ENCODE measurements at regions not wholly inside any gene's neighbourhood (a gene's known extent, or its start where the extent isn't known, plus 50 kb on each side); places are given as distances from the start of the nearest gene placed in this dataset.

DNA sequence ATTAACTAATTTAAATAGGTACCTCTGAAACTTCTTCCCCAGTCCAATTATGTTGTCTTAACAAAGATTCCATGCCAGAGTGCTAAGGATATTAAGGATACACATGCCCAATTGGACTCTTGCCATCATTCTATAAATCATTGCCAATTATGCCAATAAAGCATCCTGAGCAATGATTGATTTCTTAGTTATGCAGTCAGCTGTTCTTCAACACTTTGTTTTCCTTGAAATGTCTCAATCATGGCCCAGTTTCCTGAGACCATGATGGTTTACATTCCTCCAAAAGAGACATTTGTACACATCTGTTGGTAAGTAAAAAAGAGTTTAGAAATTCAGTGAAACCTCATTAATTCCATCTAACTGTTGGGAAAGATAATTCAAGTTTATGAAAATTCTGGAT, 180.4 kb upstream of the PKN2 start:
- DNase-seq (no peak), ATAC-seq (ENCODE audit: poor library complexity) (no peak)
- Histone ChIP-seq H3K4me1 (ENCODE audit: insufficient read depth, low read length) (no peaks in the 10 kb centered on the region), H3K27ac (ENCODE audit: low read depth in 1 of 2, low read length in 2 of 2) (no peak overlapping the region), H3K4me3 (ENCODE audit: low read length) (no peak overlapping the region), H3K27me3 (ENCODE audit: control insufficient read depth in 1 of 2, insufficient read depth in 2 of 2, low read length in 2 of 2) (peaks cover 0 to 4% of the 10 kb centered on the region in 2 experiments), H3K36me3 (ENCODE audit: insufficient read depth, low read length) (no peaks in the 10 kb centered on the region), H3K9me3 (ENCODE audit: control insufficient read depth in 1 of 2, insufficient read depth in 1 of 2, low read length in 2 of 2) (no peaks in the 10 kb centered on the region)
- no peaks in the 10 kb centered on the region for H3K36me3 Mint-ChIP-seq (ENCODE audit: low read depth)
- ChIA-PET CTCF (no interaction called here), POLR2A (no interaction called here)
- peaks cover 4% of the 10 kb centered on the region for H3K27me3 Mint-ChIP-seq
- no peaks in the 10 kb centered on the region for H3K4me1 Mint-ChIP-seq (ENCODE audit: low read depth)
- no peak overlapping the region for H3K27ac Mint-ChIP-seq
- H3K9me3 Mint-ChIP-seq, result no peaks in the 10 kb centered on the region
- TF ChIP-seq, protein P1, sequence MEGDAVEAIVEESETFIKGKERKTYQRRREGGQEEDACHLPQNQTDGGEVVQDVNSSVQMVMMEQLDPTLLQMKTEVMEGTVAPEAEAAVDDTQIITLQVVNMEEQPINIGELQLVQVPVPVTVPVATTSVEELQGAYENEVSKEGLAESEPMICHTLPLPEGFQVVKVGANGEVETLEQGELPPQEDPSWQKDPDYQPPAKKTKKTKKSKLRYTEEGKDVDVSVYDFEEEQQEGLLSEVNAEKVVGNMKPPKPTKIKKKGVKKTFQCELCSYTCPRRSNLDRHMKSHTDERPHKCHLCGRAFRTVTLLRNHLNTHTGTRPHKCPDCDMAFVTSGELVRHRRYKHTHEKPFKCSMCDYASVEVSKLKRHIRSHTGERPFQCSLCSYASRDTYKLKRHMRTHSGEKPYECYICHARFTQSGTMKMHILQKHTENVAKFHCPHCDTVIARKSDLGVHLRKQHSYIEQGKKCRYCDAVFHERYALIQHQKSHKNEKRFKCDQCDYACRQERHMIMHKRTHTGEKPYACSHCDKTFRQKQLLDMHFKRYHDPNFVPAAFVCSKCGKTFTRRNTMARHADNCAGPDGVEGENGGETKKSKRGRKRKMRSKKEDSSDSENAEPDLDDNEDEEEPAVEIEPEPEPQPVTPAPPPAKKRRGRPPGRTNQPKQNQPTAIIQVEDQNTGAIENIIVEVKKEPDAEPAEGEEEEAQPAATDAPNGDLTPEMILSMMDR (IDR thresholded peaks at IDR 0.05), result no peak
- intact Hi-C loops (cut with DNase I, micrococcal nuclease), result no loop called here
- H3K4me3 Mint-ChIP-seq, result no peak overlapping the region

DNA sequence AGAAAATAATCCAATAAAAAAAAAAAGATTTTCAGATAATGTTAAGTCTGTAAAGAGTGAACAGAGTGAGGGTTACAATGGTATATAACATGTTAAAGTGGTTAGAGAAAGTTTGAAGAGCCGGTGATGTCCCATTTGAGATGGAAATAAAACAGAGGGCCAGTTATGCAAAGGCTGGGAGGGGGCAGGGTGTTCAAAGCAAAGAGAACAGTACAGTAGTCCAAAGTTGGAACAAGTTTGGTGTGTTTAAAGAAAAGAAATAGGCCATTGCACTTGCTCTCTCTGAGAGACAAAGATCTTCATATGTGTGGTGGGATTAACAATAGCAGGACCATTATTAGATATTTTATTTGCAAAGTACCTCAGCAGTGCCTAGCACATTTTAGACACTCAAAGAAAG, 179.5 kb upstream of the PKN2 start:
- H3K4me3 ChIP-seq (ENCODE audit: low read length), result no peak overlapping the region
- H3K36me3 ChIP-seq (ENCODE audit: insufficient read depth, low read length), result no peaks in the 10 kb centered on the region
- CTCF ChIA-PET, result no interaction called here
- Mint-ChIP-seq H3K36me3 (ENCODE audit: low read depth) (no peaks in the 10 kb centered on the region), H3K4me1 (ENCODE audit: low read depth) (no peaks in the 10 kb centered on the region), H3K9me3 (no peaks in the 10 kb centered on the region), H3K4me3 (no peak overlapping the region), H3K27ac (no peak overlapping the region), H3K27me3 (peaks cover 4% of the 10 kb centered on the region)
- peaks cover 0 to 4% of the 10 kb centered on the region in 2 experiments for H3K27me3 ChIP-seq (ENCODE audit: control insufficient read depth in 1 of 2, insufficient read depth in 2 of 2, low read length in 2 of 2)
- no peak for ATAC-seq (ENCODE audit: poor library complexity)
- POLR2A ChIA-PET, result no interaction called here
- DNase-seq, result no peak
- H3K27ac ChIP-seq (ENCODE audit: low read depth in 1 of 2, low read length in 2 of 2), result no peak overlapping the region
- H3K4me1 ChIP-seq (ENCODE audit: insufficient read depth, low read length), result no peaks in the 10 kb centered on the region
- intact Hi-C loops (cut with DNase I, micrococcal nuclease), result no loop called here
- no peaks in the 10 kb centered on the region for H3K9me3 ChIP-seq (ENCODE audit: control insufficient read depth in 1 of 2, insufficient read depth in 1 of 2, low read length in 2 of 2)
- TF ChIP-seq, protein P1 (IDR thresholded peaks at IDR 0.05), result no peak

DNA sequence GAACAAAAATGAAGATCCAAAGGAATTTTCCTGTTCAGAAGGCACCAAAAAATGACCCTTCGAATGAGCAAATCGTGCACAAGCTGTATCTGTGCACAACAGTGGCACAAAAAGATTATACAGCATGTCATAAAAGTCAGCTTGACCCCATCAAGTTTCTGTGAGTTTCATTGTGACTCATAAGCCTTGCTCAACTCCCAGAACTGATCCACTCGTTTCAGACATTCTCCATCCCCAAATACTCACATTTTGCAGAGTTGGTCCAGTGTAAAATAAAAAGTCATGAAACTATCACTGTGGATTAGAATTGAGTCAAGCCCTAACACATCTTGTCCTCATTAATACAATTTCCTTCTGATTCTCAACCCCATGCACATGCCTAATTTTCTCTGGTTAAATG, 174.7 kb upstream of the PKN2 start:
- TF ChIP-seq, protein P1 (IDR thresholded peaks at IDR 0.05), result no peak
- ChIA-PET CTCF (interaction anchor here (0.7 kb wide), 1 partner anchor 23 kb away, joined by 3 read pairs; no protein-coding TSS in a partner anchor), POLR2A (no interaction called here)
- peaks cover 3 to 8% of the 10 kb centered on the region in 2 experiments for H3K27me3 ChIP-seq (ENCODE audit: control insufficient read depth in 1 of 2, insufficient read depth in 2 of 2, low read length in 2 of 2)
- Mint-ChIP-seq H3K4me1 (ENCODE audit: low read depth) (no peaks in the 10 kb centered on the region), H3K27ac (no peak overlapping the region), H3K36me3 (ENCODE audit: low read depth) (no peaks in the 10 kb centered on the region), H3K4me3 (no peak overlapping the region), H3K9me3 (no peaks in the 10 kb centered on the region), H3K27me3 (peaks cover 17% of the 10 kb centered on the region)
- ATAC-seq (ENCODE audit: poor library complexity) (no peak), DNase-seq (no peak)
- H3K27ac ChIP-seq (ENCODE audit: low read depth in 1 of 2, low read length in 2 of 2), result no peak overlapping the region
- no peaks in the 10 kb centered on the region for H3K9me3 ChIP-seq (ENCODE audit: control insufficient read depth in 1 of 2, insufficient read depth in 1 of 2, low read length in 2 of 2)
- no peak overlapping the region for H3K4me3 ChIP-seq (ENCODE audit: low read length)
- no peaks in the 10 kb centered on the region for H3K36me3 ChIP-seq (ENCODE audit: insufficient read depth, low read length)
- intact Hi-C loops (cut with DNase I, micrococcal nuclease), result no loop called here
- no peaks in the 10 kb centered on the region for H3K4me1 ChIP-seq (ENCODE audit: insufficient read depth, low read length)

Measured in CD4-positive, alpha-beta T cell (primary cell).